ENCODE measurements at regions not wholly inside any gene's neighbourhood (a gene's known extent, or its start where the extent isn't known, plus 50 kb on each side); places are given as distances from the start of the nearest gene placed in this dataset.

DNA sequence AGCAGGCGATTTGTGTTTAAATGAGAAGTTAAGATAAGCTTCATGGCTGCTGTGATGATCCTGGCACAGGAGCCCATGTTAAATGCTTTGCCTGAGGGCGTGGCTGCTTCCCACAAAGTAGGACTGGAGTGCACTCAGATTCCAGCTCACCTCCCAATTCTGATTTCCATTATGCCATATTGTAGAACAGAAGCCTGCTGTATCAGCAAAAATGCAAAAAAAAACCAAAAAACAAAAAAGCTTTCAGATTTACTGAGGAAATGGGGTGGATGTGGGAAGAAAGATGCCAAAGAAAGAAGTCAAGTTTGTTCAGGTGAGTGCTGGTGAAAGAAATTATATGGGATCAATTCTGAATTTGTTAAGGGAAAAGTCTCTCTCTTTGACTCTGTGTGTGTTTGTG, 610.4 kb upstream of the NETO1 start:
- no peak for TF ChIP-seq CTCF (IDR thresholded peaks at IDR 0.05)
- TF ChIP-seq POLR2AphosphoS5 (IDR thresholded peaks at IDR 0.05; ENCODE audit: insufficient read depth in 1 of 2, low read depth in 1 of 2), result no peak
- TF ChIP-seq POLR2A (IDR thresholded peaks at IDR 0.05), result no peak

Data from vagina (tissue), 2 donors.